ENCODE measurements at regions not wholly inside any gene's neighbourhood (a gene's known extent, or its start where the extent isn't known, plus 50 kb on each side); places are given as distances from the start of the nearest gene placed in this dataset.

DNA sequence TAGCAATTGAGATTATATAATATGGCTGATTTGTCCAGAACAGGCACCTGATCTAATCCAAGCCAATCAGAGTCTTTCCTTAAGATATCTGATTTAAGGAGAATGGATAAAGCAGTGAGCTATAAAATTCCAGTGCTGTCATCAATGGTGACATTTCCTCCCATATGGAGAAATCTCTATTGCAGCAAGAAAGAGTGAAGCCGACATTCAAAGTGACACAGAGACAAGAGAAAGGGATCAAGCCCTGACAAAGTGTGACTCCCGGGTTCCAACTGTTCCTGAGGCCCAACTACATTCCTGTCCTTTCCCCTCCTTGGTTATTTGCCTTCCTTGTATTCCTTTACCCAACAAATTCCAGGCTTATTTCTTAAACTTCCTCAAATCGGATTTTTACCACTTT is 430.0 kb upstream of the SOX5 start:
- H3K4me3 ChIP-seq: no peak overlapping the region
- H3K4me1 ChIP-seq: no peaks in the 10 kb centered on the region
- WGBS, 2 donors: 67 to 73% methylated on average over 3 of the region's 3 CpGs
- H3K27ac ChIP-seq: no peak overlapping the region
- DNase-seq (no peak), ATAC-seq (ENCODE audit: low FRiP score in 2 of 2) (no peak)
- no peaks in the 10 kb centered on the region for H3K36me3 ChIP-seq
- TF ChIP-seq POLR2AphosphoS5 (IDR thresholded peaks at IDR 0.05): no peak
- TF ChIP-seq, protein P1, sequence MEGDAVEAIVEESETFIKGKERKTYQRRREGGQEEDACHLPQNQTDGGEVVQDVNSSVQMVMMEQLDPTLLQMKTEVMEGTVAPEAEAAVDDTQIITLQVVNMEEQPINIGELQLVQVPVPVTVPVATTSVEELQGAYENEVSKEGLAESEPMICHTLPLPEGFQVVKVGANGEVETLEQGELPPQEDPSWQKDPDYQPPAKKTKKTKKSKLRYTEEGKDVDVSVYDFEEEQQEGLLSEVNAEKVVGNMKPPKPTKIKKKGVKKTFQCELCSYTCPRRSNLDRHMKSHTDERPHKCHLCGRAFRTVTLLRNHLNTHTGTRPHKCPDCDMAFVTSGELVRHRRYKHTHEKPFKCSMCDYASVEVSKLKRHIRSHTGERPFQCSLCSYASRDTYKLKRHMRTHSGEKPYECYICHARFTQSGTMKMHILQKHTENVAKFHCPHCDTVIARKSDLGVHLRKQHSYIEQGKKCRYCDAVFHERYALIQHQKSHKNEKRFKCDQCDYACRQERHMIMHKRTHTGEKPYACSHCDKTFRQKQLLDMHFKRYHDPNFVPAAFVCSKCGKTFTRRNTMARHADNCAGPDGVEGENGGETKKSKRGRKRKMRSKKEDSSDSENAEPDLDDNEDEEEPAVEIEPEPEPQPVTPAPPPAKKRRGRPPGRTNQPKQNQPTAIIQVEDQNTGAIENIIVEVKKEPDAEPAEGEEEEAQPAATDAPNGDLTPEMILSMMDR (IDR thresholded peaks at IDR 0.05): no peak
- TF ChIP-seq EP300 (IDR thresholded peaks at IDR 0.05): no peak
- no peak for TF ChIP-seq POLR2A (IDR thresholded peaks at IDR 0.05)
- no peaks in the 10 kb centered on the region for H3K27me3 ChIP-seq
- H3K9me3 ChIP-seq: no peaks in the 10 kb centered on the region

DNA sequence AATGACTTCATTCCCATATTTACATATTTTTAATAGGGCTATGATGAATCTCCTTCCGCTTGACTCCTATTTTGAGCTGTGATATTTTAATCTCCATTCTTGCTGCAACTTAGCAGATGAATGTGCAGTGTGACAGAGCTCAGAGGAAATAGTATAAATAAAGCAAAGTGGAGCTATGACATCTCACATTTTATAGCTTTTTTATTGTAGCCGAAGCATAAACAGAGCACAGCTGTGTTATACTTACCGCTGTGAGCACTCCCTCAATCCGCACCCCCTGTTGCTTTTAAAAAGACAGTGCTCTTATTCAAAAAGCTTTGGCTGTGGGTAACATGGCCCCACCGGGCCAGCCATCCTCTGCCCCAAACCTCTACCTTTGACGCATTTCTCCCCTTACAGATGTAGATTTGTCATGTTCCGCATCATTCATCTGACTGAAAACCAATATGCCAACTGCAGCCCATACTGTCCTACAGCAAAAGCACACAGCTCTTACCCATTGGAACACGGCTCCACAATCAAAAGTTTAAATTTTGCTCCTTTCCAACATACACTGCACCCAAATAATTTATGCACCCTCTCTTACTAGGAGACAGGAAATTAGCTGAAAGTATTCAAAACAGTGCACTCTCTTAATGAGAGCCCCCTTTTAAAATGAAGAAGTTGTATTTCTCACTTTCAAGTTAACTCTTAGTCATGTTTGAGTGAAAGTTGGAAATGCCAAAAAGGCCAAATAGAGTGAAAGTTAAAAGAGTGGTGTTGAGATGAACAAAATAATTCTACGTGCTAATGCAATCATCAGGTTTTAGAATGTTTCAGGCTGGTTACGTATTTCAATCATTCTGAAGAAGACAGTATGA is 429.3 kb upstream of the SOX5 start:
- DNase-seq: no peak
- no peak overlapping the region for H3K27ac ChIP-seq
- no peaks in the 10 kb centered on the region for H3K4me1 ChIP-seq
- TF ChIP-seq POLR2AphosphoS5 (IDR thresholded peaks at IDR 0.05) (no peak), EP300 (IDR thresholded peaks at IDR 0.05) (no peak), POLR2A (IDR thresholded peaks at IDR 0.05) (no peak)
- TF ChIP-seq, protein P1 (IDR thresholded peaks at IDR 0.05): no peak
- ATAC-seq (ENCODE audit: low FRiP score in 2 of 2): no peak
- no peak overlapping the region for H3K4me3 ChIP-seq
- 65 to 66% methylated on average over 10 of the region's 10 CpGs for WGBS, 2 donors
- H3K36me3 ChIP-seq: no peaks in the 10 kb centered on the region
- H3K27me3 ChIP-seq: no peaks in the 10 kb centered on the region
- H3K9me3 ChIP-seq: no peaks in the 10 kb centered on the region

DNA sequence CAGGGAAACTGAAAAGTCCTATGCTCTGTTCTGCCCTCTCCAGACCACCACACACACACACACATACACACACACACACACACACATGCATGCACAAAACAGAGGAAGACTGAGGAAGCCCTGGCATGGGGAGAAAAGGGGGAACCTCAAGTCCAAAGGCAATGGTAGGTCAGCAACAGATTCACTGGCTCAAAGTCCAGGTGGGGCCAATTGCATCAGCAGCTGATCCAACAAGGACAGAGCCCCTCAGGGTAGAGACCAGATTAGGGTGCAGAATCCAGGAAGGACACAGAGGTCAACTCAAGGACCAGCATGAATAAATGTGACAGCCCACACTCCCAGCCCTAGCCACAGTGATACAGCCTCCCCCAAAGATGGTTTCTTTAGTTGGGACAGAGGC is 425.0 kb upstream of the SOX5 start:
- Histone ChIP-seq H3K27ac (no peak overlapping the region), H3K4me3 (no peak overlapping the region), H3K4me1 (no peaks in the 10 kb centered on the region), H3K27me3 (no peaks in the 10 kb centered on the region), H3K36me3 (no peaks in the 10 kb centered on the region), H3K9me3 (no peaks in the 10 kb centered on the region)
- no peak for TF ChIP-seq POLR2A (IDR thresholded peaks at IDR 0.05)
- TF ChIP-seq, protein P1 (IDR thresholded peaks at IDR 0.05): no peak
- TF ChIP-seq POLR2AphosphoS5 (IDR thresholded peaks at IDR 0.05): no peak
- TF ChIP-seq EP300 (IDR thresholded peaks at IDR 0.05): no peak
- no peak for ATAC-seq (ENCODE audit: low FRiP score in 2 of 2)
- no peak for DNase-seq

DNA sequence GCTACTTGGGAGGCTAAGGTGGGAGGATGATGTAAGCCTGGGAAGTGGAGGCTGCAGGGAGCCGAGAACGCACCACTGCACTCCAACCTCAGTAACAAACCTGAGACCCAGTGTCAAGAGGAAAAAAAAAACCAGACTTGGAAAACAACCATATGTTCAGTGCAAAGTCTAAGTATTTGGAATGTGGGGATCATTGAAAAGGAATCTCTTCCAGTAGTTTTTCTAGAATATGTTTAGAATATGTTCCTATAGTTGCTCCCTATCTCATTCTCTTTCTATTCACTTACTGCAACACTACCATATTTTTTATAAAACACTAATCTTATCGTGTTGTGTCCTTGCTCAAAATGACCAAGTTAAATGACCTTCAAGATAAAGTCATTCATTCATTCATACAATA is 423.5 kb upstream of the SOX5 start:
- 91 to 93% methylated on average over 3 of the region's 3 CpGs for WGBS, 2 donors
- Histone ChIP-seq H3K4me1 (no peaks in the 10 kb centered on the region), H3K27ac (no peak overlapping the region), H3K9me3 (no peaks in the 10 kb centered on the region), H3K27me3 (no peaks in the 10 kb centered on the region), H3K4me3 (no peak overlapping the region), H3K36me3 (no peaks in the 10 kb centered on the region)
- DNase-seq: no peak
- TF ChIP-seq POLR2AphosphoS5 (IDR thresholded peaks at IDR 0.05): no peak
- ATAC-seq (ENCODE audit: low FRiP score in 2 of 2): no peak

DNA sequence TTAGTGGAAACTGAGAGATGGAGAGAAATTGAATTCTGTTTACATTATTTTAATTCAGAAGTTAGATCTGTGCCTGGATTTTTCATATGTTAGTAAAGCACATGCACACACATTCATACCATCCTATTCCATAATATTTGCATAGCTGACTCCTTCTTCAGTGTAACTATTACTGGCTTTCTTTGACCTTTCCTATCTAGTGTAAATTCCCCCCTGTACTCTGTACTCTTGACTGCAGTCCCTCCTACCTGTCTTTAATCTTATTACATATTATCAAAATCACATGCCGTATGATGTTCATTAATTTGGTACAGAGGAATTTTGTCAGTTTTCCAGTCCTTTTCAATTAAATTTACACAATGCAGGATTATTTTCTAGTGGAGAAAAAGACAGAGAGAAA is 417.0 kb upstream of the SOX5 start:
- Histone ChIP-seq H3K4me1 (peaks cover 0 to 3% (median 0%) of the 10 kb centered on the region in 4 donors), H3K27ac (no peak overlapping the region), H3K9me3 (no peaks in the 10 kb centered on the region), H3K4me3 (no peak overlapping the region), H3K36me3 (no peaks in the 10 kb centered on the region), H3K27me3 (no peaks in the 10 kb centered on the region)
- TF ChIP-seq POLR2AphosphoS5 (IDR thresholded peaks at IDR 0.05): no peak
- no peak for TF ChIP-seq POLR2A (IDR thresholded peaks at IDR 0.05)
- TF ChIP-seq EP300 (IDR thresholded peaks at IDR 0.05): no peak
- TF ChIP-seq, protein P1 (IDR thresholded peaks at IDR 0.05): no peak
- no peak for ATAC-seq (ENCODE audit: low FRiP score in 2 of 2)
- 92 to 96% methylated on average over 1 of the region's 1 CpG for WGBS, 2 donors
- DNase-seq: no peak

Measured in upper lobe of left lung (tissue), 6 donors.